SU-DHL-6 (cell line): ENCODE measurements at regions not wholly inside any gene's neighbourhood (a gene's known extent, or its start where the extent isn't known, plus 50 kb on each side); places are given as distances from the start of the nearest gene placed in this dataset.
A peak's percentile ranks its signal among the peaks of the same experiment; 100 is the strongest.

Source experiments
- H2AFZ ChIP-seq: fragments of 200-600 bp; sonication (generic); 2 replicates; pipeline ENCODE4 v1.6.1; 2014; ENCODE audit warnings: low read depth, mild to moderate bottlenecking, moderate library complexity, mixed read lengths, antibody characterized with exemption, low read length; ENCODE audit not compliant: severe bottlenecking
- H3F3A ChIP-seq: fragments of 200-600 bp; shearing (Covaris generic); 2 replicates; pipeline ENCODE4 v1.6.0; 2016; ENCODE audit warnings: antibody characterized with exemption, mild to moderate bottlenecking; ENCODE audit not compliant: insufficient read depth
- H3K27ac ChIP-seq: fragments of 200-600 bp; sonication (generic); 2 replicates; pipeline ENCODE4 v1.5.1; 2016; ENCODE audit warnings: low read depth, mild to moderate bottlenecking, low read length, moderate library complexity, mixed read lengths
- H3K27me3 ChIP-seq: fragments of 200-600 bp; sonication (generic), shearing (Covaris generic); 2 replicates; pipeline ENCODE4 v1.6.0; 2014; ENCODE audit warnings: mild to moderate bottlenecking, low read length
- H3K36me3 ChIP-seq: fragments of 200-600 bp; sonication (generic); 2 replicates; pipeline ENCODE4 v1.6.1; 2014; ENCODE audit warnings: mild to moderate bottlenecking, low read length, mixed read lengths
- H3K4me2 ChIP-seq: fragments of 300-600, 200-600 bp; shearing (Covaris generic), sonication (generic); 2 replicates; pipeline ENCODE4 v1.6.0; 2014; ENCODE audit warnings: low read length, low read depth, mild to moderate bottlenecking; ENCODE audit not compliant: poor library complexity, severe bottlenecking
- H3K4me3 ChIP-seq: fragments of 200-600 bp; sonication (generic); 2 replicates; pipeline ENCODE4 v1.5.1; 2014; ENCODE audit warnings: antibody characterized with exemption, low read length, mild to moderate bottlenecking, mixed read lengths; ENCODE audit not compliant: insufficient read depth, poor library complexity, severe bottlenecking
- H3K79me2 ChIP-seq: fragments of 200-600 bp; sonication (generic); 2 replicates; pipeline ENCODE4 v1.6.1; 2014; ENCODE audit warnings: mild to moderate bottlenecking, low read length, moderate library complexity; ENCODE audit not compliant: insufficient read depth
- H3K9ac ChIP-seq: fragments of 200-600 bp; sonication (generic); 2 replicates; pipeline ENCODE4 v1.7.0; 2014; ENCODE audit warnings: mild to moderate bottlenecking, low read length
- H3K9me2 ChIP-seq: fragments of 200-600 bp; sonication (generic); replicated peaks from 2 replicates; pipeline ENCODE4 v1.6.1; 2014; ENCODE audit warnings: low read length; ENCODE audit not compliant: insufficient read depth
- H3K9me3 ChIP-seq: fragments of 200-600 bp; sonication (generic); 2 replicates; pipeline ENCODE4 v1.6.1; 2014; ENCODE audit warnings: low read length, mixed read lengths; ENCODE audit not compliant: insufficient read depth
- H4K20me1 ChIP-seq: fragments of 200-600 bp; sonication (generic); 2 replicates; pipeline ENCODE4 v1.6.1; 2014; ENCODE audit warnings: low read depth, mild to moderate bottlenecking, antibody characterized with exemption, low read length, moderate library complexity, mixed read lengths
- CTCF ChIP-seq: fragments of 200-600 bp; sonication (generic); IDR thresholded peaks from one replicate; pipeline ENCODE4 v1.5.1; 2017; ENCODE audit warnings: antibody characterized with exemption, mild to moderate bottlenecking, low read length, moderate library complexity; ENCODE audit not compliant: insufficient read depth, poor library complexity, severe bottlenecking
- EZH2phosphoT487 ChIP-seq: fragments of 200-600 bp; sonication (generic), shearing (Covaris generic); conservative IDR thresholded peaks from 2 replicates; pipeline ENCODE4 v1.6.1; 2018; ENCODE audit warnings: mild to moderate bottlenecking, antibody characterized with exemption, low read length, moderate library complexity, mixed read lengths

GRCh38 chr4:64784125-64784524 is 374.9 kb upstream of the TECRL start:
- Histone ChIP-seq H3F3A (no peaks in the 10 kb centered on the region), H3K27ac (no peak overlapping the region), H3K4me2 (no peak overlapping the region), H3K79me2 (no peaks in the 10 kb centered on the region), H3K4me3 (no peak overlapping the region), H4K20me1 (no peaks in the 10 kb centered on the region), H3K9ac (no peak overlapping the region), H3K36me3 (no peaks in the 10 kb centered on the region), H3K9me2 (no peaks in the 10 kb centered on the region), H3K9me3 (no peaks in the 10 kb centered on the region), H3K27me3 (no peaks in the 10 kb centered on the region), H2AFZ (no peak overlapping the region)
- TF ChIP-seq EZH2phosphoT487: no peak
- no peak for TF ChIP-seq CTCF

GRCh38 chr4:64781737-64782326 is 372.6 kb upstream of the TECRL start:
- Histone ChIP-seq H3K79me2 (no peaks in the 10 kb centered on the region), H2AFZ (no peak overlapping the region), H3K27me3 (no peaks in the 10 kb centered on the region), H3K9me2 (no peaks in the 10 kb centered on the region), H3K9me3 (no peaks in the 10 kb centered on the region), H3K4me3 (no peak overlapping the region), H3K9ac (no peak overlapping the region), H3K4me2 (no peak overlapping the region), H3K36me3 (no peaks in the 10 kb centered on the region), H3F3A (no peaks in the 10 kb centered on the region), H3K27ac (no peak overlapping the region), H4K20me1 (no peaks in the 10 kb centered on the region)
- TF ChIP-seq CTCF (peak; percentile 31), EZH2phosphoT487 (no peak)

GRCh38 chr4:64780664-64781063 is 371.4 kb upstream of the TECRL start:
- H3K36me3 ChIP-seq: no peaks in the 10 kb centered on the region
- no peak overlapping the region for H3K27ac ChIP-seq
- H4K20me1 ChIP-seq: no peaks in the 10 kb centered on the region
- no peaks in the 10 kb centered on the region for H3K27me3 ChIP-seq
- peak overlapping the region; percentile 48 for H2AFZ ChIP-seq
- no peaks in the 10 kb centered on the region for H3K79me2 ChIP-seq
- no peak overlapping the region for H3K4me2 ChIP-seq
- H3K9me2 ChIP-seq: no peaks in the 10 kb centered on the region
- H3K9ac ChIP-seq: no peak overlapping the region
- no peak for TF ChIP-seq EZH2phosphoT487
- no peak overlapping the region for H3K4me3 ChIP-seq
- H3K9me3 ChIP-seq: no peaks in the 10 kb centered on the region
- no peaks in the 10 kb centered on the region for H3F3A ChIP-seq

- Histone ChIP-seq H3F3A (no peaks in the 10 kb centered on the region), H3K27me3 (no peaks in the 10 kb centered on the region), H3K4me2 (no peak overlapping the region), H3K9me3 (no peaks in the 10 kb centered on the region), H4K20me1 (no peaks in the 10 kb centered on the region), H3K9ac (no peak overlapping the region), H3K9me2 (no peaks in the 10 kb centered on the region), H3K36me3 (no peaks in the 10 kb centered on the region), H2AFZ (no peak overlapping the region), H3K27ac (no peak overlapping the region), H3K79me2 (no peaks in the 10 kb centered on the region), H3K4me3 (no peak overlapping the region)
- no peak for TF ChIP-seq EZH2phosphoT487
- TF ChIP-seq CTCF: no peak
Observed at GRCh38 chr4:64777286-64777685, 368.0 kb upstream of the TECRL start.
